Activated CD8-positive, alpha-beta memory T cell treated with anti-CD3 and anti-CD28 coated beads, Interleukin-2, amount 50 U/mL, for 48 hours (primary cell): ENCODE measurements at regions not wholly inside any gene's neighbourhood (a gene's known extent, or its start where the extent isn't known, plus 50 kb on each side); places are given as distances from the start of the nearest gene placed in this dataset.

Experiments
- DNase-seq: peaks from one replicate; pipeline ENCODE4 v3.0.0-alpha.2; 2020

- no peak for DNase-seq
Measured at GRCh38 chr22:48687606-48688005, 1140.1 kb downstream of the BRD1 start.

GRCh38 chr22:48686694-48687302, 1140.9 kb downstream of the BRD1 start:
- no peak for DNase-seq

- DNase-seq = no peak
Measured at GRCh38 chr22:48685767-48686166, 1141.9 kb downstream of the BRD1 start.

- DNase-seq = no peak
Measured at GRCh38 chr22:48683640-48684039, 1144.0 kb downstream of the BRD1 start.

- DNase-seq = no peak
Measured at GRCh38 chr22:48682504-48682903, 1145.2 kb downstream of the BRD1 start.

GRCh38 chr22:48680601-48681000, 1147.1 kb downstream of the BRD1 start:
- no peak for DNase-seq

GRCh38 chr22:48679656-48680555, 1147.8 kb downstream of the BRD1 start:
- no peak for DNase-seq

- no peak for DNase-seq
Measured at GRCh38 chr22:48678171-48679135, 1149.2 kb downstream of the BRD1 start.

- no peak for DNase-seq
Measured at GRCh38 chr22:48677621-48678020, 1150.1 kb downstream of the BRD1 start.

- DNase-seq = no peak
Measured at GRCh38 chr22:48677168-48677520, 1150.5 kb downstream of the BRD1 start.

- DNase-seq = no peak
Measured at GRCh38 chr22:48676266-48677167, 1151.2 kb downstream of the BRD1 start.

GRCh38 chr22:48675830-48676145, 1151.9 kb downstream of the BRD1 start:
- DNase-seq = no peak

GRCh38 chr22:48675141-48675829, 1152.4 kb downstream of the BRD1 start:
- DNase-seq = no peak

- no peak for DNase-seq
Measured at GRCh38 chr22:48673806-48674500, 1153.7 kb downstream of the BRD1 start.

- DNase-seq = no peak
Measured at GRCh38 chr22:48672387-48672786, 1155.3 kb downstream of the BRD1 start.

- DNase-seq = no peak
Measured at GRCh38 chr22:48670731-48671130, 1156.9 kb downstream of the BRD1 start.

- no peak for DNase-seq
Measured at GRCh38 chr22:48669986-48670716, 1157.5 kb downstream of the BRD1 start.

GRCh38 chr22:48669226-48669625, 1158.4 kb downstream of the BRD1 start:
- no peak for DNase-seq

GRCh38 chr22:48667289-48667688, 1160.4 kb downstream of the BRD1 start:
- no peak for DNase-seq

- DNase-seq = no peak
Measured at GRCh38 chr22:48666620-48667019, 1161.1 kb downstream of the BRD1 start.
